HG02870 (cell line): ENCODE measurements at regions not wholly inside any gene's neighbourhood (a gene's known extent, or its start where the extent isn't known, plus 50 kb on each side); places are given as distances from the start of the nearest gene placed in this dataset.
"Not testable (repeated sequence)": the region's sequence is repeated elsewhere in the genome, so short reads cannot be mapped to it uniquely, and the experiment has no call there.

Experiments used
- ATAC-seq: cut with Tn5 transposase; IDR thresholded peaks from one replicate; pipeline ENCODE4 v1.9.1; 2021; ENCODE audit warnings: mild to moderate bottlenecking, moderate library complexity; ENCODE audit not compliant: unreplicated experiment

- ATAC-seq = no peak
Measured at GRCh38 chr13:61144301-61144700, 271.3 kb downstream of the PCDH20 start.

- no peak for ATAC-seq
Measured at GRCh38 chr13:61142506-61142905, 273.1 kb downstream of the PCDH20 start.

DNA sequence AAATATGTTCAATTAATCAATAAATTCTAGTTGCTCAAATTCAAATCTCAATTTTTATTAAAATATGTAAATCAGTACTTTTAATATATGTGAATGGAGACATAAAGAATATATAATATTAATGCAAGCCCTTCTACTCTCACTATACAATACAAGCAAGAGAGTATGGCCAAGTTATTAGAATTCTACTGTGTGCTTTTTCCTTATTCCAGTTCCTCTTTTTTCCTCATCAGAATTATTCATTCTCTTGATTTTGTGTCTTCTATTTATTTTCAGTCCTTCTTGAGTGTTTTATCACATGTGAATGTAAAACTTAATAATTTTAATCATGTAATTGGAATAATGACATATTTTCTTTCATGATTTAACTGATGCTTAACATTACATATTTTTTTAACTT lies 276.8 kb downstream of the PCDH20 start:
- ATAC-seq = no peak

- ATAC-seq = no peak
Measured at GRCh38 chr13:61136515-61136914, 279.1 kb downstream of the PCDH20 start.

DNA sequence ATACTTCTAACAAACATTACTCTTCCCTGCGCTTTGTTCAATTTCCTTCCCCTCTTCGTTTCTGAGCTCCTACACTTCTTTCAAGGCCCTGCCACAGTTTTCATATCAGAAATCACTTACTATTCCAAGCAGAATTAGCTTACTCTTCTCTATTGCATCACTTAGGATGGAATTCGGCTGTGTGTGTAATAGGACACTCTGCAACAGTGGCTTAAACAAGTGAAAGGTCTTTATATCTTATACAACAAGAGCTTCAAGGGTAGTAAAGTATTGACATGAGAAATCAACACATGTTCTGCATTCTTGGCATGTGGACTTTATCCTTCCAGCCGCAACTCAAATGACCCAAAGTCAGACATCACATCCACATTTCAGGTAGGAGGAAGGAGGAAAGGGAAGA lies 279.6 kb downstream of the PCDH20 start:
- ATAC-seq = no peak

DNA sequence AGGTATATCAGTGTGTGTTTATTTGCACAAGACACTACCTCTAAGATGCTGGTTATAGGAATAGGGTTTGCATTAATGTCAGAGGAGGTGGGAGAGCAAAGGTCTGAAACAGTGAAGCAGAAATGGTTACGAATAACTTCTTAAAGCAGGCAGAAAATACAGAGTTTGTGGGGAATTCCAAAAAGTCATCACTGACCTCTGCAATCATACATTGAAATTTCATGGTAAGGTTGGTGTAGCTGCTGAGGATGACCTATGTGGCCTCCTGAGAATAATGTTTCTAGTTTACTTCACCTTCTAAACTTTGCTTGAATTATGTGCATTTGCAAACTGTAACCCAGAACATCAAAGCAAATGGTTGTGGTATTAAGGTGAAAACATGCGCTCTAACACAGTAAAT lies 280.1 kb downstream of the PCDH20 start:
- no peak for ATAC-seq

DNA sequence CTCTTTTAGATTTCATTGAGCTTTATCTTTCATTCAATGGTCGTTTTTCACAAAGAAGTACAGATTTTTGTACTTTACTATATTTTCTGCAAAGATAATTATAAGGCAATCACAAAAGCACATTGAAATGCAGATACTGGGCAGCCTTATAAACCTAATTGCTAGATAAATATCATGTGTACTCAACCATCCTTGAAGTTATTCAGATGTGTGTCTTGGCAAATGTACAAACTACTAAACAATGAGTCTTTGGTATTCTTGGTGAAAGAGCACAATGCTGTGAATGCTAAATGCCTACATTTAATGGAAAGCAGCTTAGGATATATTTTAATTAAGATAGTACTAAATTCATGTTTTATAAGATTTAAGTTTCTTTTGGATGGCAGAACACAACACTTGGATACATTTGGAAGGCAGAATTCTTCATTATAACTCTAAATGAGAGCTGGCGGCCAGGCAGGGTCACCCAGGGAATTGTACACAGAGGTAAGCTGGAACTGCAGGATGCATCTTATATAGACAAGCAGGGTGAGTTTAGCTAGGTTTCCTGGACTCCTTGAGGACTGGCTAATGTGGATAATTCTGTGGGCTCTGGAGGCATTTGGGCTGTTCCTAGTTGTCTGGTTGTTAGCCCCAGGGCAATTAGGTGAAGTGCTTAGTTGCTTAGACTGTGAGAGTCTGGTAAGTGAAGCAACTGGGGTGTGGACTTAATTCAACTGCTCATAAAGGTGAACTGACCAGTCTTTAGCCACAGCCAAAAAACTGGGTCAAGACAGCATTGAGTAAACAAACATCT lies 286.6 kb downstream of the PCDH20 start:
- ATAC-seq = no peak

DNA sequence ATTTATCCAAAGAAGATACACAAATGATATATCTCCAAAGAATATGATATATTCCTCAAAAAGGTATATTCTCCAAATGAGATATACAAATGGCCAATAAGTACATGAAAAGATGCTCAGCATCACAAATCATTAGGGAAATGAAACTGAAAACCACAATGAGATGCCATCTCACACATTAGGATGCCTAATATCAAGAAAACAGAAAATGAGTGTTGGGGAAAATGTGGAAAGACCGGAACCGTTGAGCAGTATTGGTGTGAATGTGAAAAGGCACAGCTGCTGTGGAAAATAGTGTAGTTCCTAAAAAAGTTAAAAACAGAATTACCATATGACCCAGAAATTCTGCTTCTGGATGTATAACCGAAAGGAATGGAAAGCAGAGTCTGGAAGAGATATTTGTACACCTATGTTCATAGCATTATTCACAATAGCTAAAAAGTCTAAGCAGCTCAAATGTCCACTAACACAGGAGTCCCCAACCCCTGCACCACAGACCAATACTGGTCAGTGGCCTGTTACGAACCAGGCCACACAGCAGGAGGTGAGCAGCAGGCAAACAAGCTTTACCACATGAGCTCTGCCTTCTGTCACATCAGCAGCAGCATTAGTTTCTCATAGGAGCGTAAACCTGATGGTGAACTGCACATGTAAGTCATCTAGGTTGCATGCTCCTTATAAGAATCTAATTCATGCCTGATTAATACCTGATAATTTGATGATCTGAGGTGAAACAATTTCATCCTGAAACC lies 291.9 kb downstream of the PCDH20 start:
- no peak for ATAC-seq

- ATAC-seq = no peak
Measured at GRCh38 chr13:61113140-61113658, 302.4 kb downstream of the PCDH20 start.

- no peak for ATAC-seq
Measured at GRCh38 chr13:61111529-61111928, 304.1 kb downstream of the PCDH20 start.

DNA sequence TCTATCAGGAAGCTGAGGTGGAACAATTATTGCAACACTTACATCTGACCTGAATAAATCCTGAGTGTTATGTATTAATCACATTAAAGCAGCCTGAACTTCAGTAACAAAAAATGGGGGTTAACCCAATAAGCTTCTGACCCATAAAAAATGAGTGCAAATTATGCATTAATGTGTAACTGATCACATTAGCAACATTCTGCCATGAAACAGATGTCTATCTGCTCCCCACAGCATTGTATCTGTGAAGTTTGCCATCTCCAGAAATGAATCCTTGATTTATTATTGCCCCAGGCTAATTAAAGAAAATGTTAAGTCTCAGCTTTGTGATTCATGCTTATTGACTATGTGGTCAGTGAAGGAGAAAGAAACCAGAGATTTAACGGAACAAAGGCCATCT lies 304.9 kb downstream of the PCDH20 start:
- ATAC-seq = no peak

DNA sequence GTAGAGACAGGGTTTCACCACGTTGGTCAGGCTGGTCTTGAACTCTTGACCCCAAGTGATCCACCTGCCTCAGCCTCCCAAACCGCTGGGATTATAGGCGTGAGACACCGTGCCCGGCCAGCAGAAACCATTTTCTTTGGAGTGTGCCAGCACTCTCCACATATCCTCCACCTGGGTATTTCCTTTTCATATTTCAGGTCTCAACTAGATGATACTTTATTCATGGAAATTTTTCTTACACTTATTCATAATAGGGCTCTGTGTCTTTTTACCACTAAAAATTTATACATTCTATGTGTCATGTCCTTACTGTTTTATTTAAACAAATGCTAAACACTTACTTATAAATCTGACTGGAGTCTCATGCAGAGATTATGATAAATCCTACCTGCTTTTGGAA lies 305.9 kb downstream of the PCDH20 start:
- no peak for ATAC-seq

GRCh38 chr13:61107989-61108388 lies 307.7 kb downstream of the PCDH20 start:
- ATAC-seq = no peak

- ATAC-seq = no peak
Measured at GRCh38 chr13:61095885-61096284, 319.8 kb downstream of the PCDH20 start.

DNA sequence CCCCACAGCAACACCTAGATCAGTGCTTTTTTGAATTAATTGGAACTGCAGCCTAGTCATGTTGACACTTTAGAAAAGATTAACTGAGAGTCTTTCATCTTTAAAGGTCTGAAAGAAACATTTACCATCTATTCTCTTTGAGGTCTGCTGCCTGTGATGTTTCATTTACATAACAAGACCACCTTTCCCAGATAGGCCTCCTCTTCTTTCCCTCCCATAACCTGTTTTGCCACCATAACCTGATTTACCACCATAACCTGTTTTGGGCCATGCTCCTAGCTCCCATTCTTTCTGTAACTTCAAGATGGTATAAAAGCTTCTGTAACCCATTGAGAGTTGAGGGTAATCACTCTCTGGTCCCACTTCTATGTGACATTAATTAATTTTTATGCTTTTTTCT lies 320.8 kb downstream of the PCDH20 start:
- ATAC-seq = no peak

GRCh38 chr13:61089894-61090293 lies 325.8 kb downstream of the PCDH20 start:
- ATAC-seq = not testable (repeated sequence)

DNA sequence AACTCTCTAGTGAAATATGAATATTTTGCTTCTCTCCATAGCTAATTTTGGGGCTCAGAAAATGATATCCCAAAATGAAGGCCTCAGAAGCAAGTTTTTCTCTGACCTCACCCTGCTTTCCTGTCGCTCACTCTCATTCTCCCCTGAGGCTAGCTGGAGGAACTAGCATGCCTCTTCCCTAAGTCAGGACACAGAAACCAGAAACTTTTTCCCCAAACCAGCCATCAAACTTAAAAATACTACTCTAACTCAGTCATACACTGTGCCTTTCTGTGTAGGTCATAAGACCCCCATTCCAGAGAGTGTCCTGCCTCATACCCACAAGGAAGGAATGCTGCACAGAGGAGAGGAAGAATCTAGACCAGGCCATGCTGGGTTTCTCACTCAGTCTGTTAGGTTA lies 329.6 kb downstream of the PCDH20 start:
- no peak for ATAC-seq

- ATAC-seq = no peak
Measured at GRCh38 chr13:61084988-61085387, 330.7 kb downstream of the PCDH20 start.

GRCh38 chr13:61078976-61079770 lies 336.5 kb downstream of the PCDH20 start:
- ATAC-seq = no peak

GRCh38 chr13:61052175-61052574 lies 363.5 kb downstream of the PCDH20 start:
- ATAC-seq = no peak

DNA sequence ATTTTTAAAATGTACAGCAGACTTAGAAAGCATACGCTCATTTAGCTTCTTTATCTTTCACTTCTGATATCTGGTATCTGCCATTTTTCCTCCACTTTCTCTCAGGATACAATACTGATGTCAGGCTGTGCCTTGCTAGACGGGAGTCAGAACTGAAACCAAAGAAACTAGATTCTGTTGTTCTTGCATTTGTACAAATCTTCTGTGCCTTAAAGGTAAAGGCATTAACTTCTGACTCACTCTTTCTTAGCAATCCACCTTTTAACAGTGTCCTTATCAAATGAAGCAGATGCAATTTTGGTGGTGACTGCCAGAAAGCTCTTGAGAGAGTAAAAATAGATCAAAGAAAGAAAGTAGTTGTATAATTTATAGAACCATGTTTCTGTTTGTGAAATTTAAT lies 370.4 kb downstream of the PCDH20 start:
- ATAC-seq = no peak
